Gastroesophageal sphincter (tissue), 4 donors: ENCODE measurements at regions not wholly inside any gene's neighbourhood (a gene's known extent, or its start where the extent isn't known, plus 50 kb on each side); places are given as distances from the start of the nearest gene placed in this dataset.

Source experiments
- ATAC-seq: fragments of 150-250 bp; one replicate; pipeline ENCODE4 v1.9.1; 2016; ENCODE audit warnings: mild to moderate bottlenecking, moderate library complexity
- H3K27ac ChIP-seq, 4 donors: fragments of 200-600 bp; sonication (generic) in 3 of 4; 1 replicate in 3 of 4; 2 replicates in 1 of 4; pipeline ENCODE4 v1.5.1; 2016 to 2019
- H3K27me3 ChIP-seq: fragments of 200-600 bp; sonication (generic); one replicate; pipeline ENCODE4 v1.5.1; 2019
- H3K36me3 ChIP-seq, 2 donors: fragments of 200-600 bp; sonication (generic); one replicate each; pipeline ENCODE4 v1.5.1; 2019; ENCODE audit warnings: control low read depth in 1 of 2
- H3K4me1 ChIP-seq, 3 donors: fragments of 200-600 bp; sonication (generic); 1 replicate in 2 of 3; 2 replicates in 1 of 3; pipeline ENCODE4 v1.5.1; 2016 to 2019; ENCODE audit warnings: control low read depth in 2 of 3
- H3K4me3 ChIP-seq, 2 donors: fragments of 200-600 bp; sonication (generic); one replicate each; pipeline ENCODE4 v1.5.1; 2019; ENCODE audit warnings: mild to moderate bottlenecking in 1 of 2, moderate library complexity in 1 of 2
- H3K9me3 ChIP-seq, 3 donors: fragments of 200-600 bp; sonication (generic); one replicate each; pipeline ENCODE4 v1.5.1; 2017 to 2019; ENCODE audit warnings: control low read depth in 2 of 3
- EP300 ChIP-seq: sonication (generic); formaldehyde crosslinking; IDR thresholded peaks from one replicate; pipeline ENCODE4 v1.6.1; 2017; ENCODE audit warnings: antibody characterized with exemption, mild to moderate bottlenecking
- POLR2A ChIP-seq, 2 donors: fragments of 450-650 bp; IDR thresholded peaks; one replicate each; pipeline ENCODE4 v1.6.1; 2017; ENCODE audit warnings: antibody characterized with exemption in 2 of 2, mild to moderate bottlenecking in 2 of 2, moderate library complexity in 1 of 2
- POLR2AphosphoS5 ChIP-seq: sonication (generic); formaldehyde crosslinking; IDR thresholded peaks from one replicate; pipeline ENCODE4 v1.6.1; 2017; ENCODE audit warnings: antibody characterized with exemption
- WGBS, 2 donors: methylation state at CpG; one replicate each; pipeline ENCODE4 v1.1.5; 2018; ENCODE audit warnings: low coverage in 1 of 2; 5-methylcytosine and 5-hydroxymethylcytosine counted together
- TF ChIP-seq, protein P1 (sequence below), 4 experiments: fragments of 200-600 bp in 2 of 4; fragments of 450-650 bp in 2 of 4; sonication (generic) in 1 of 4; IDR thresholded peaks; one replicate each; pipeline ENCODE4 v1.5.1; 2017 to 2019; ENCODE audit warnings: antibody characterized with exemption in 4 of 4, mild to moderate bottlenecking in 2 of 4, moderate library complexity in 2 of 4

DNA sequence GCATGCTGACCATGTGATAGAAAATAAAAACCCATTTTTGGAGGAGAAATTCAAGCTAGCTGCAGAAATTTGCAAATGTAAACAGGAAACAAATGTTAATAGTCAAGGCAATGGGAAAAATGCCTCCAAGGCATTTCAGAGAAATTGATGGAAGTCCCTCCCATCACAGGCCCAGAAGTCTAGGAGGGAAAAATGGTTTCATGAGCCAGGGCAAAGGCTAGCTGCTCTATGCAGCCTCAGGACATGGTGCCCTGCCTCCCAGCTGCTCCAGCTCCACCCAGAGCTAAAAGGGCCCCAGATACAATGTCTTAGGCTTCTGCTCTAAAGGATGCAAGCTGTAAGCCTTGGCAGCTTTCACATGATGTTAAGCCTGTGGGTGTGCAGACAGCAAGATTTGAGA is 1419.4 kb upstream of the CELF4 start:
- Histone ChIP-seq H3K27ac (no peak overlapping the region), H3K9me3 (no peaks in the 10 kb centered on the region), H3K27me3 (no peaks in the 10 kb centered on the region), H3K36me3 (no peaks in the 10 kb centered on the region), H3K4me1 (no peaks in the 10 kb centered on the region), H3K4me3 (no peak overlapping the region)
- no peak for ATAC-seq
- TF ChIP-seq, protein P1, sequence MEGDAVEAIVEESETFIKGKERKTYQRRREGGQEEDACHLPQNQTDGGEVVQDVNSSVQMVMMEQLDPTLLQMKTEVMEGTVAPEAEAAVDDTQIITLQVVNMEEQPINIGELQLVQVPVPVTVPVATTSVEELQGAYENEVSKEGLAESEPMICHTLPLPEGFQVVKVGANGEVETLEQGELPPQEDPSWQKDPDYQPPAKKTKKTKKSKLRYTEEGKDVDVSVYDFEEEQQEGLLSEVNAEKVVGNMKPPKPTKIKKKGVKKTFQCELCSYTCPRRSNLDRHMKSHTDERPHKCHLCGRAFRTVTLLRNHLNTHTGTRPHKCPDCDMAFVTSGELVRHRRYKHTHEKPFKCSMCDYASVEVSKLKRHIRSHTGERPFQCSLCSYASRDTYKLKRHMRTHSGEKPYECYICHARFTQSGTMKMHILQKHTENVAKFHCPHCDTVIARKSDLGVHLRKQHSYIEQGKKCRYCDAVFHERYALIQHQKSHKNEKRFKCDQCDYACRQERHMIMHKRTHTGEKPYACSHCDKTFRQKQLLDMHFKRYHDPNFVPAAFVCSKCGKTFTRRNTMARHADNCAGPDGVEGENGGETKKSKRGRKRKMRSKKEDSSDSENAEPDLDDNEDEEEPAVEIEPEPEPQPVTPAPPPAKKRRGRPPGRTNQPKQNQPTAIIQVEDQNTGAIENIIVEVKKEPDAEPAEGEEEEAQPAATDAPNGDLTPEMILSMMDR (IDR thresholded peaks at IDR 0.05) = no peak
- TF ChIP-seq POLR2A (IDR thresholded peaks at IDR 0.05) (no peak), POLR2AphosphoS5 (no peak), EP300 (no peak)

DNA sequence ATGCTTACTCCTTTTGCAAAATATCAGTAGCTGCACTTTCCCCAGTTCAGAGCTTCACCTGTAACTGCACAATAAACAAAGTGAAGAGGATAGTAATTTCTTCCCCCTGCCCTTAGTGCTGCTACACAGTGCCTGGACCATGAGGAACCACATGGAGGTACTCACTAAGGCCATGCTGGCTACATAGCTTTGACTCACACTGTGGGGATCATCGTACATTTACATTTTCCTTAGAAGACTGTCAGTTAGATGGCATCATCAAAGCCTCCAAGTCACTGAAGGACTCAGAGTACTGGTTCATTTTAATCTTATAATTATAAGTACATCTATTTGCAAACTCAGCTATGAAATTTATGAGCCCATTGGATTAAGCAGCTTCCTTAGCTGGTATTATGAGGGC is 1416.5 kb upstream of the CELF4 start:
- H3K4me1 ChIP-seq = no peaks in the 10 kb centered on the region
- H3K4me3 ChIP-seq = no peak overlapping the region
- ATAC-seq = no peak
- H3K27me3 ChIP-seq = no peaks in the 10 kb centered on the region
- 80% methylated on average over 1 of the region's 1 CpG; no CpG with 5 or more reads in 1 of the 2 donors for WGBS, 2 donors
- no peaks in the 10 kb centered on the region for H3K9me3 ChIP-seq
- H3K36me3 ChIP-seq = no peaks in the 10 kb centered on the region
- TF ChIP-seq, protein P1 (IDR thresholded peaks at IDR 0.05) = no peak
- TF ChIP-seq EP300 (no peak), POLR2AphosphoS5 (no peak), POLR2A (IDR thresholded peaks at IDR 0.05) (no peak)
- no peak overlapping the region for H3K27ac ChIP-seq

DNA sequence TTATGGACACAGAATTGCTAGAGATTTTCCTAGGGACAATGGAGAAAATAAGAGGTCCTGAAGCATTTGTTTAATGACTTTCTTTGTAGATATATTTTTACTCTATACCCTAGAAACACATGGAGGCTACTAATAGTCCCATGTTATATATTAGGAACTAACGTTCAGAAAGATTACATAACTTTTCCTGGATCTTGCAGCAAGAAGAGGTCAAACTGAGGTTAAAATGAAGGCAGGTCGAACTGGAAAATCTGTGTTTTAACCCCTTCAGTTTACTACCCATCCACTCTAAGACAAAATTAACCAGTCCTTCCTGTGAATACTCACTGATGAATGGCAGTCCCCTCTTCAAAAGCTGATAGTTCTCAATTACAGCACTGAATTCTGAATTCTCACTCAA is 1415.8 kb upstream of the CELF4 start:
- H3K9me3 ChIP-seq = no peaks in the 10 kb centered on the region
- 6 to 12% methylated on average over 2 of the region's 2 CpGs for WGBS, 2 donors
- no peaks in the 10 kb centered on the region for H3K36me3 ChIP-seq
- TF ChIP-seq POLR2A (IDR thresholded peaks at IDR 0.05) = no peak
- TF ChIP-seq EP300 = no peak
- TF ChIP-seq POLR2AphosphoS5 = no peak
- TF ChIP-seq, protein P1 (IDR thresholded peaks at IDR 0.05) = no peak
- no peak for ATAC-seq
- no peaks in the 10 kb centered on the region for H3K4me1 ChIP-seq
- H3K27ac ChIP-seq = no peak overlapping the region
- no peak overlapping the region for H3K4me3 ChIP-seq
- H3K27me3 ChIP-seq = no peaks in the 10 kb centered on the region

DNA sequence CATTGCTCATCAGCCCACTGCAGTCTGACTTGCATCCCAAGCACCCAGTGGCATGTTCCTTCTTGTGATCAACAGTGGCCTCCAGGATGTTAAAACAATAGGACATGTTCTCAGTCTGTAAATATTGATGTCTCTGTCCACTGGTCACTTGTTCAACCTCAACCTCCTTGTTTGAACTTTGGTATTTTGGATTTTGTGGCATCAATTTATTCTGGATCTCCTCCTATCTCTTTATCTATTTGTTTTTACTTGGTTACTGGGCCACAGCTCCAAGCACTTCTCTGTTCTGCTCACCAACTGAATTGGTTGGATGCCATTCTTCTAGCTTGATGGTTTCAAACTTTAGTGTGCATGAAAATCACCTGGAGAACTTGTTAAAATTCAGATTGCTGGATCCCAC is 1414.8 kb upstream of the CELF4 start:
- no peak for ATAC-seq

DNA sequence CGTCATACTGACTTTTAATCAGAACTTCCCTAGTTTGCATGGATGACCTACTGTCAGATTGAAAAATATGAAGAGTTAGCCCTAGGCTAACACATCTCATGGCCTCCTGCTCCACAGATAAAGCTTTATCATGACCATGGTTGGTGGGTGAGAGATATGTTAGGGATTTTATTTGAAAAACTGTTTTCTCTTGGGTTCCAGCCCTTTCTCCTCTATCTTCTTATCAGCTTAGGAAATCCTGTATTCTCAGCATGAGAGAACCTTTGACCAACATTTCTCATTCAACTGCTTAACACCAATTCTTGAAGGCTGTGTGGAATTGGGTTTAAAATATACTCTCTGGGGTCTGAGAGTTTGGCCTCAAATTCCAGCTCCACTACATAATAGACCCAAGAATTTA is 1407.0 kb upstream of the CELF4 start:
- Histone ChIP-seq H3K4me3 (no peak overlapping the region), H3K9me3 (peaks cover 0 to 4% (median 0%) of the 10 kb centered on the region in 3 donors), H3K36me3 (no peaks in the 10 kb centered on the region), H3K4me1 (no peaks in the 10 kb centered on the region), H3K27ac (no peak overlapping the region), H3K27me3 (no peaks in the 10 kb centered on the region)
- no peak for ATAC-seq
- TF ChIP-seq, protein P1 (IDR thresholded peaks at IDR 0.05) = no peak
- TF ChIP-seq EP300 (no peak), POLR2AphosphoS5 (no peak), POLR2A (IDR thresholded peaks at IDR 0.05) (no peak)
- WGBS, 2 donors = 91% methylated on average over 1 of the region's 1 CpG; no CpG with 5 or more reads in 1 of the 2 donors

More for the DNA sequence above, 1414.8 kb upstream of the CELF4 start:
- Histone ChIP-seq H3K27ac (no peak overlapping the region), H3K27me3 (no peaks in the 10 kb centered on the region), H3K4me1 (no peaks in the 10 kb centered on the region), H3K4me3 (no peak overlapping the region), H3K9me3 (no peaks in the 10 kb centered on the region), H3K36me3 (no peaks in the 10 kb centered on the region)
- no peak for TF ChIP-seq POLR2A (IDR thresholded peaks at IDR 0.05)
- TF ChIP-seq POLR2AphosphoS5 = no peak
- TF ChIP-seq, protein P1 (IDR thresholded peaks at IDR 0.05) = no peak
- no peak for TF ChIP-seq EP300
